Hepatocyte (in vitro differentiated cells): ENCODE measurements at regions not wholly inside any gene's neighbourhood (a gene's known extent, or its start where the extent isn't known, plus 50 kb on each side); places are given as distances from the start of the nearest gene placed in this dataset.

ENCODE experiments used
- CTCF ChIP-seq: fragments of 200-600 bp; sonication (generic); IDR thresholded peaks from 2 replicates; pipeline ENCODE4 v1.5.1; 2016; ENCODE audit warnings: antibody characterized with exemption, mild to moderate bottlenecking; ENCODE audit not compliant: poor library complexity
- EZH2 ChIP-seq: fragments of 200-600 bp; sonication (generic); IDR thresholded peaks from 2 replicates; pipeline ENCODE4 v1.6.1; 2016; ENCODE audit warnings: antibody characterized with exemption, mild to moderate bottlenecking, borderline replicate concordance

DNA sequence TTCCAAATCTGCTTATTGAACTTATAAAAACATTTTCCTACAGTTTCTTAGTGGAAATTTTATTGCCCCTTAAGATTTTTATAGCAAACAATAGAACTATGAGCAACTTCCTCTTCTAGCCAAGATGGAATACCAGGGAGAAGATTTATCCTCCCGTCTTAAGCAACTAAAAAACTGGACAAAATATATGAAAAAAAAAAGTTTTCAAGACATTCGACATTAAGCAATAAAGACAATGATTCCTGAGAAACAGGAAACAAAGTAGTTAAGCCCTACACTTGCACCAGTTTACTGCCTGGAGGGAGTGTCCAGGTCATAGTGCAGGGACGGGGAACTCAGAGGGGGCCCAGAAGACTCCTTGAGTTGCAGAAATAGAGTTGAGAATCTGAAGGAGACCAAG lies 516.1 kb upstream of the DIPK2B start:
- TF ChIP-seq CTCF (no peak), EZH2 (no peak)
